Vagina (tissue), 2 donors: ENCODE measurements at regions not wholly inside any gene's neighbourhood (a gene's known extent, or its start where the extent isn't known, plus 50 kb on each side); places are given as distances from the start of the nearest gene placed in this dataset.

ENCODE experiments used
- DNase-seq, 2 donors: peaks; one replicate each; pipeline ENCODE4 v3.0.0-alpha.2; 2017; ENCODE audit errors: extremely low spot score in 2 of 2
- H3K27ac ChIP-seq: fragments of 200-600 bp; sonication (generic); one replicate; pipeline ENCODE4 v1.5.1; 2019
- H3K27me3 ChIP-seq: fragments of 200-600 bp; sonication (generic); one replicate; pipeline ENCODE4 v1.5.1; 2019
- H3K36me3 ChIP-seq, 2 donors: fragments of 200-600 bp; sonication (generic); one replicate each; pipeline ENCODE4 v1.5.1; 2017 to 2019
- H3K4me1 ChIP-seq: fragments of 200-600 bp; sonication (generic); one replicate; pipeline ENCODE4 v1.5.1; 2019
- H3K4me3 ChIP-seq, 2 donors: fragments of 200-600 bp; sonication (generic); 1 replicate in 1 of 2; 2 replicates in 1 of 2; pipeline ENCODE4 v1.5.1; 2016 to 2019
- H3K9me3 ChIP-seq: fragments of 200-600 bp; sonication (generic); one replicate; pipeline ENCODE4 v1.5.1; 2019
- POLR2A ChIP-seq, 2 donors: fragments of 450-650 bp; IDR thresholded peaks; one replicate each; pipeline ENCODE4 v1.6.1; 2017; ENCODE audit warnings: antibody characterized with exemption in 2 of 2, mild to moderate bottlenecking in 2 of 2, moderate library complexity in 2 of 2
- POLR2AphosphoS5 ChIP-seq, 2 donors: sonication (generic); formaldehyde crosslinking; IDR thresholded peaks; one replicate each; pipeline ENCODE4 v1.9.0; 2017; ENCODE audit warnings: antibody characterized with exemption in 2 of 2, mild to moderate bottlenecking in 2 of 2, low read depth in 1 of 2; ENCODE audit not compliant: insufficient read depth in 1 of 2
- intact Hi-C: fragments of 100-400 bp; cut with DNase I; formaldehyde crosslinking; loops from one replicate; pipeline ENCODE4 v1.15.1; 2023
- TF ChIP-seq, protein P1 (sequence below), 3 experiments: fragments of 450-650 bp in 2 of 3; fragments of 200-600 bp in 1 of 3; sonication (generic) in 1 of 3; IDR thresholded peaks; one replicate each; pipeline ENCODE4 v1.5.1; 2017 to 2019; ENCODE audit warnings: antibody characterized with exemption in 3 of 3, mild to moderate bottlenecking in 2 of 3, moderate library complexity in 2 of 3

DNA sequence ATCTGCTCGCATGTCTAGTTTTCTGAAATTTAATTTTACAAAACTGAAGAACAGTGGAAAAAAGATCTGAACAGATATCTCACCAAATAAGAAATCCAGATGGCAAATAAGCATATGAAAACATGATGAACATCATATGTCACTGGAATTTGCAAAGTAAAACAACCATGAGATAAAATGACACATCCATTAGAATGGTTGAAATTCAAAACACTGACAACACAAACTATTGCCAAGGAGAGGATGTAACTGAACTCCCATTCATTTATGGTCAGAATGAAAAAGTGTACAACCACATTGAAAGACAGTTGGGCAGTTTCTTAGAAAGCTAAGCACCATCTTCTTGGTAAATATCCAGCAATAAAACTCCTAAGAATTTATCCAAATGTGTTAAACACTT is 312.7 kb upstream of the NCAM2 start:
- Histone ChIP-seq H3K4me1 (no peaks in the 10 kb centered on the region), H3K9me3 (no peaks in the 10 kb centered on the region), H3K27ac (no peak overlapping the region), H3K4me3 (no peak overlapping the region), H3K27me3 (no peaks in the 10 kb centered on the region), H3K36me3 (no peaks in the 10 kb centered on the region)
- no peak for DNase-seq
- intact Hi-C loops, result no loop called here
- TF ChIP-seq POLR2A (IDR thresholded peaks at IDR 0.05), result no peak
- TF ChIP-seq, protein P1, sequence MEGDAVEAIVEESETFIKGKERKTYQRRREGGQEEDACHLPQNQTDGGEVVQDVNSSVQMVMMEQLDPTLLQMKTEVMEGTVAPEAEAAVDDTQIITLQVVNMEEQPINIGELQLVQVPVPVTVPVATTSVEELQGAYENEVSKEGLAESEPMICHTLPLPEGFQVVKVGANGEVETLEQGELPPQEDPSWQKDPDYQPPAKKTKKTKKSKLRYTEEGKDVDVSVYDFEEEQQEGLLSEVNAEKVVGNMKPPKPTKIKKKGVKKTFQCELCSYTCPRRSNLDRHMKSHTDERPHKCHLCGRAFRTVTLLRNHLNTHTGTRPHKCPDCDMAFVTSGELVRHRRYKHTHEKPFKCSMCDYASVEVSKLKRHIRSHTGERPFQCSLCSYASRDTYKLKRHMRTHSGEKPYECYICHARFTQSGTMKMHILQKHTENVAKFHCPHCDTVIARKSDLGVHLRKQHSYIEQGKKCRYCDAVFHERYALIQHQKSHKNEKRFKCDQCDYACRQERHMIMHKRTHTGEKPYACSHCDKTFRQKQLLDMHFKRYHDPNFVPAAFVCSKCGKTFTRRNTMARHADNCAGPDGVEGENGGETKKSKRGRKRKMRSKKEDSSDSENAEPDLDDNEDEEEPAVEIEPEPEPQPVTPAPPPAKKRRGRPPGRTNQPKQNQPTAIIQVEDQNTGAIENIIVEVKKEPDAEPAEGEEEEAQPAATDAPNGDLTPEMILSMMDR (IDR thresholded peaks at IDR 0.05), result no peak
- no peak for TF ChIP-seq POLR2AphosphoS5 (IDR thresholded peaks at IDR 0.05; ENCODE audit: insufficient read depth in 1 of 2, low read depth in 1 of 2)

DNA sequence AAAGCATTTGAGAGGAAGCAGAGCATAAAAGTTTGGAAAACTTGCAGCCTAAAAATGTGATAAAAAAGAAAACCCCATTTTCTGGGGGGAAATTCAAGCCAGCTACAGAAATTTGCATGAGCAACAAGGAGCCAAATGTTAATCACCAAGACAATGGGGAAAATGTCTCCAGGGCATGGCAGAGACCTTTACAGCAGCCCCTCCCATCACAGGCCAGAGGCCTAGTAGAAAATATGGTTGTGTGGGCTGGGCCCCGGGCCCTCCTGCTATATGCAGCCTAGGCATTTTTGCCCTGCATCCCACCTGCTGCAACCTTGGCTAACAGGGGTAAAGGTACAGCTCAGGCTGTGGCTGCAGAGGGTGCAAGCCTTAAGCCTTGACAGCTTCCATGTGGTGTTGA is 299.6 kb upstream of the NCAM2 start:
- intact Hi-C loops, result no loop called here
- Histone ChIP-seq H3K27me3 (no peaks in the 10 kb centered on the region), H3K36me3 (no peaks in the 10 kb centered on the region), H3K9me3 (no peaks in the 10 kb centered on the region), H3K4me3 (no peak overlapping the region), H3K27ac (no peak overlapping the region), H3K4me1 (no peaks in the 10 kb centered on the region)
- TF ChIP-seq, protein P1 (IDR thresholded peaks at IDR 0.05), result no peak
- no peak for TF ChIP-seq POLR2A (IDR thresholded peaks at IDR 0.05)
- TF ChIP-seq POLR2AphosphoS5 (IDR thresholded peaks at IDR 0.05; ENCODE audit: insufficient read depth in 1 of 2, low read depth in 1 of 2), result no peak
- DNase-seq, result no peak

DNA sequence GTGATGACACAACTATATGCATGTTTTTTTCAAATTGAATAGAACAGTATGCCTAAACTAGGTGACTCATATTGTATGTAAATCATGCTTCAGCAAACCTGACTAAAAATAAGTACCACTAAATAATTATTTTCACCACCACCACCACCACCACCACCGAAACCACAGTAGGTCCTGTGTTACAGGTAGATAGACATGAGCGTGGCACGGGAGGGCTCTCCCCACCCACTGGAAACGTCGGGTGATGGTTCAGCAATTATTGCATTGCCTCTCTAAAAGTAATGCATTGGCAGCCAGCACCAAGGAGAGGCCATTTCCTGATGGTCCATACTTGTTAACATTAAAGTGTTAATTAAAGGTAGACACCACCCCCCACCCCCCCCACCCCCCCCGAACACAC is 297.0 kb upstream of the NCAM2 start:
- DNase-seq, result no peak
- no peaks in the 10 kb centered on the region for H3K4me1 ChIP-seq
- no peaks in the 10 kb centered on the region for H3K36me3 ChIP-seq
- no peaks in the 10 kb centered on the region for H3K27me3 ChIP-seq
- TF ChIP-seq POLR2A (IDR thresholded peaks at IDR 0.05) (no peak), POLR2AphosphoS5 (IDR thresholded peaks at IDR 0.05; ENCODE audit: insufficient read depth in 1 of 2, low read depth in 1 of 2) (no peak)
- TF ChIP-seq, protein P1 (IDR thresholded peaks at IDR 0.05), result no peak
- intact Hi-C loops, result no loop called here
- no peak overlapping the region for H3K27ac ChIP-seq
- H3K4me3 ChIP-seq, result no peak overlapping the region
- H3K9me3 ChIP-seq, result no peaks in the 10 kb centered on the region

DNA sequence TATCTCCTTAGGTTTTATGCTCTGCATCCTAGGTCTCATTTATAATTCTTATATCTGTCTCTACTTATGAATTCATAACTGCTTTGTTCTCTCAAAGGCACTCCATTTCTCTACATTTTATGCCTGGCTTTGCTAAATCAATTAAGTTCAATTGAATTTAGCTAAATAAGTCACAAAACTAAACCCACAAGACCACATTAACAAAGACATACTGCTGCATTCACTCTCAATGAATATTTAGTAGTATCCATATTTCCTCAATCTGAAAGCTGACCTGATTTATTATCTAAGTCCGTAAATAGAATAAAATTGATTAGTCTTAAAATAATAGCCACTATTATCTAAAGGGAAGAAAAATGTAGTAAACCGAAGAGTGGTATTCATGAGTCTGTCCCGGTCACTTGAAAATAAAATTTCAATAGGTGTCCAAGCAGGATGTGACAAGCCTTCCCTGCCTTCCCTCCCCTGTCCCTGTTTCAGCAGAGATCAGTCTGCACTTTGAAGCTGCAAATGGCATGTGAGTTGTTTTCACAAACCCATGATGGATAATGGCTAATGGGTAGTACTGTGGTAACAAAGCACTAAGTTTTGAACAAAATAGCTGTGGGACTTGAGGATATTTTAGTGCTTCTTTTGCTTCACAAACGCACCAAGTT is 295.0 kb upstream of the NCAM2 start:
- no peak for DNase-seq
- Histone ChIP-seq H3K4me1 (no peaks in the 10 kb centered on the region), H3K36me3 (no peaks in the 10 kb centered on the region), H3K27ac (no peak overlapping the region), H3K4me3 (no peak overlapping the region), H3K9me3 (no peaks in the 10 kb centered on the region), H3K27me3 (no peaks in the 10 kb centered on the region)
- intact Hi-C loops, result no loop called here
- TF ChIP-seq POLR2A (IDR thresholded peaks at IDR 0.05) (no peak), POLR2AphosphoS5 (IDR thresholded peaks at IDR 0.05; ENCODE audit: insufficient read depth in 1 of 2, low read depth in 1 of 2) (no peak)
- TF ChIP-seq, protein P1 (IDR thresholded peaks at IDR 0.05), result no peak

DNA sequence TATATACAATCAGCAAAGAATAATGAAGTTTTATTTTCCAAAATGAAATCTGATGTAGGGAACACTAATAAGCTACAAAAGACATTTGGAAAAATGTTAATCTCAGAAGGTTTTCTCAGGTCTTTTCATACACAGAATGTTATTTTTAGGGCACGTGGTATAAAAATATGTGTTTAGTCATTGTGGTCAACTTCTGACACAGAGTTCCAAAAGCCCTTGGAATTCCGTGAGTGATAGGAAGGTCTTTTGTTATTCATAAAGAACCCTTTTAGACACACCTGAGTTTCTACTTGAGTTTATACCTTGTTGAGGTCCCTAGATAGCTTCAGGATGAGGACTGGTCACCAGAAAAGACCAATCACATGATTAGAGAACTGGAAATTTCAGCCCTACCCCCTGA is 277.6 kb upstream of the NCAM2 start:
- DNase-seq, result no peak
- TF ChIP-seq POLR2A (IDR thresholded peaks at IDR 0.05), result no peak
- no peak for TF ChIP-seq POLR2AphosphoS5 (IDR thresholded peaks at IDR 0.05; ENCODE audit: insufficient read depth in 1 of 2, low read depth in 1 of 2)
- TF ChIP-seq, protein P1 (IDR thresholded peaks at IDR 0.05), result no peak
- no peaks in the 10 kb centered on the region for H3K27me3 ChIP-seq
- H3K36me3 ChIP-seq, result no peaks in the 10 kb centered on the region
- H3K4me3 ChIP-seq, result no peak overlapping the region
- no peaks in the 10 kb centered on the region for H3K9me3 ChIP-seq
- no peaks in the 10 kb centered on the region for H3K4me1 ChIP-seq
- no peak overlapping the region for H3K27ac ChIP-seq
- intact Hi-C loops, result no loop called here
